HL-60 (cell line): ENCODE measurements at regions not wholly inside any gene's neighbourhood (a gene's known extent, or its start where the extent isn't known, plus 50 kb on each side); places are given as distances from the start of the nearest gene placed in this dataset.

Experiments
- GABPA ChIP-seq: IDR thresholded peaks from 2 replicates; pipeline ENCODE4 v1.6.1; 2012; ENCODE audit warnings: low read depth
- POLR2AphosphoS5 ChIP-seq: IDR thresholded peaks from 2 replicates; pipeline ENCODE4 v1.6.1; 2012; ENCODE audit warnings: low read depth
- REST ChIP-seq: IDR thresholded peaks from 2 replicates; pipeline ENCODE4 v1.6.1; 2012; ENCODE audit warnings: low read depth; ENCODE audit not compliant: insufficient replicate concordance
- TF ChIP-seq, protein P1 (sequence below): IDR thresholded peaks from one replicate; pipeline ENCODE4 v1.5.1; 2011; ENCODE audit warnings: low read length, control low read depth, inconsistent platforms; ENCODE audit not compliant: insufficient read depth

GRCh38 chr1:204797401-204797800 is 73.3 kb upstream of the NFASC start:
- TF ChIP-seq REST (no peak), POLR2AphosphoS5 (no peak), GABPA (no peak)
- TF ChIP-seq, protein P1, sequence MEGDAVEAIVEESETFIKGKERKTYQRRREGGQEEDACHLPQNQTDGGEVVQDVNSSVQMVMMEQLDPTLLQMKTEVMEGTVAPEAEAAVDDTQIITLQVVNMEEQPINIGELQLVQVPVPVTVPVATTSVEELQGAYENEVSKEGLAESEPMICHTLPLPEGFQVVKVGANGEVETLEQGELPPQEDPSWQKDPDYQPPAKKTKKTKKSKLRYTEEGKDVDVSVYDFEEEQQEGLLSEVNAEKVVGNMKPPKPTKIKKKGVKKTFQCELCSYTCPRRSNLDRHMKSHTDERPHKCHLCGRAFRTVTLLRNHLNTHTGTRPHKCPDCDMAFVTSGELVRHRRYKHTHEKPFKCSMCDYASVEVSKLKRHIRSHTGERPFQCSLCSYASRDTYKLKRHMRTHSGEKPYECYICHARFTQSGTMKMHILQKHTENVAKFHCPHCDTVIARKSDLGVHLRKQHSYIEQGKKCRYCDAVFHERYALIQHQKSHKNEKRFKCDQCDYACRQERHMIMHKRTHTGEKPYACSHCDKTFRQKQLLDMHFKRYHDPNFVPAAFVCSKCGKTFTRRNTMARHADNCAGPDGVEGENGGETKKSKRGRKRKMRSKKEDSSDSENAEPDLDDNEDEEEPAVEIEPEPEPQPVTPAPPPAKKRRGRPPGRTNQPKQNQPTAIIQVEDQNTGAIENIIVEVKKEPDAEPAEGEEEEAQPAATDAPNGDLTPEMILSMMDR = no peak
